DND-41 (cell line): ENCODE measurements at regions not wholly inside any gene's neighbourhood (a gene's known extent, or its start where the extent isn't known, plus 50 kb on each side); places are given as distances from the start of the nearest gene placed in this dataset.

Source experiments
- ATAC-seq: fragments of 200-7000 bp; cut with Tn5 transposase; 3 replicates; pipeline ENCODE4 v1.9.1; 2021; ENCODE audit warnings: low read depth; ENCODE audit not compliant: insufficient read depth
- DNase-seq: peaks from one replicate; pipeline ENCODE4 v3.0.0-alpha.2; 2020
- H2AFZ ChIP-seq: 2 replicates; pipeline ENCODE4 v1.6.0; 2012; ENCODE audit warnings: low read depth, low read length
- H3K27ac ChIP-seq: 2 replicates; pipeline ENCODE4 v1.5.1; 2012; ENCODE audit warnings: low read length, inconsistent platforms
- H3K27me3 ChIP-seq: fragments of 200-600 bp; sonication (generic); 2 replicates; pipeline ENCODE4 v1.6.0; 2012; ENCODE audit warnings: low read length, mild to moderate bottlenecking, inconsistent platforms; ENCODE audit not compliant: insufficient read depth, poor library complexity
- H3K36me3 ChIP-seq: 2 replicates; pipeline ENCODE4 v1.5.1; 2012; ENCODE audit warnings: low read length, inconsistent platforms; ENCODE audit not compliant: insufficient read depth
- H3K4me1 ChIP-seq: 2 replicates; pipeline ENCODE4 v1.5.1; 2012; ENCODE audit warnings: mild to moderate bottlenecking, low read length; ENCODE audit not compliant: insufficient read depth
- H3K4me2 ChIP-seq: 2 replicates; pipeline ENCODE4 v1.6.0; 2012; ENCODE audit warnings: mild to moderate bottlenecking, moderate library complexity, low read length, inconsistent platforms; ENCODE audit not compliant: insufficient read depth
- H3K4me3 ChIP-seq, 2 experiments: fragments of 200-600 bp in 1 of 2; shearing (Covaris generic) in 1 of 2; 2 replicates each; pipeline ENCODE4 v1.5.1; 2012 to 2016; ENCODE audit warnings: inconsistent platforms in 2 of 2, low read length in 2 of 2, mild to moderate bottlenecking in 2 of 2, low read depth in 1 of 2, moderate library complexity in 1 of 2
- H3K79me2 ChIP-seq: 2 replicates; pipeline ENCODE4 v1.6.0; 2012; ENCODE audit warnings: low read length, inconsistent platforms; ENCODE audit not compliant: insufficient read depth
- H3K9ac ChIP-seq: 2 replicates; pipeline ENCODE4 v1.6.0; 2012; ENCODE audit warnings: low read depth, mild to moderate bottlenecking, inconsistent platforms, low read length, moderate library complexity
- H3K9me3 ChIP-seq: 2 replicates; pipeline ENCODE4 v1.5.1; 2012; ENCODE audit warnings: low read length, moderate library complexity, mild to moderate bottlenecking, inconsistent platforms; ENCODE audit not compliant: insufficient read depth, severe bottlenecking
- H4K20me1 ChIP-seq: 2 replicates; pipeline ENCODE4 v1.6.0; 2012; ENCODE audit warnings: low read length; ENCODE audit not compliant: insufficient read depth
- EZH2 ChIP-seq: IDR thresholded peaks from 3 replicates; pipeline ENCODE4 v1.6.1; 2012; ENCODE audit warnings: borderline replicate concordance, low read depth, mild to moderate bottlenecking, moderate library complexity, low read length, inconsistent platforms; ENCODE audit not compliant: severe bottlenecking
- TF ChIP-seq, protein P1 (sequence below): IDR thresholded peaks from 2 replicates; pipeline ENCODE4 v1.5.1; 2012; ENCODE audit warnings: borderline replicate concordance, low read length, moderate library complexity, mild to moderate bottlenecking; ENCODE audit not compliant: poor library complexity, severe bottlenecking; ENCODE audit errors: extremely low read depth

DNA sequence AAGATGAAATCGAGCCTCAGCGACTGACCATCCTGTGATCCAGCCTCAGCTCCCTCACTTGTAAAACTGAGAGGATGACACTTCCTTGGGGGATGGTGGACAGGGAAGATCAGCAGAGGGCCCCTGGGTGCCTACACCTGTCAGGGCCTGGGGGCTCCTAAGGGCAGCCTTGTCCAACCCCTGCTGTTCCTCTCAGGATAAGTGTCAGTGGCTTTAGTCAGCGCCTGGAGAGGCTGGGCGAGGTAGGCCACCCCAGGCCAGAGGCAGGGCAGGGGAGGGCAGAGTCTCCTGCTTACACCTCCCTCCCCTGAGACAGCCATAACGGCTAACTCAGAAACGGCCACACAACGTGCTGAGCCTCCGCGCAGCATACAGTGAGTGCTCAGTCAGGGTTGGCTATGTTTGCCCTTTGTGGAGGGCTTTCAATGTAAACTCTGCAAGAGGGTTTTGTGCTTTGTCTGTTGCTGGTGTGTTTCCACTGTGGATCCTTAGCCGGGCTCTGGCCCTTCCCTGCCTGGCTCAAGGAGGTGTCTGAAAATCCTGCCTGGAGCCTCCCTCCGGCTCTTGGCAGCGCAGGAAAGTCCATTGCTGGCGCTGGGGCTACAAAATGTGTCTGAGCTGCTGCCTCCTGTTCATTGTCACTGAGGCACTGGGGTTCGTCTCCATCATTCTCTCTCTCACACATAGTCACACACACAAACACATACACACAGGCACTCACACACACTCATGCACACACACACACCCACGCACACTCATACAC is 588.4 kb downstream of the PTPRU start:
- Histone ChIP-seq H3K36me3 (no peaks in the 10 kb centered on the region), H3K9ac (no peak overlapping the region), H3K4me2 (no peak overlapping the region), H3K79me2 (no peaks in the 10 kb centered on the region), H3K27ac (no peak overlapping the region), H3K9me3 (no peaks in the 10 kb centered on the region), H3K4me1 (no peaks in the 10 kb centered on the region), H3K27me3 (no peaks in the 10 kb centered on the region), H3K4me3 (no peak overlapping the region), H4K20me1 (no peaks in the 10 kb centered on the region), H2AFZ (no peak overlapping the region)
- ATAC-seq (no peak), DNase-seq (no peak)
- no peak for TF ChIP-seq EZH2
- TF ChIP-seq, protein P1, sequence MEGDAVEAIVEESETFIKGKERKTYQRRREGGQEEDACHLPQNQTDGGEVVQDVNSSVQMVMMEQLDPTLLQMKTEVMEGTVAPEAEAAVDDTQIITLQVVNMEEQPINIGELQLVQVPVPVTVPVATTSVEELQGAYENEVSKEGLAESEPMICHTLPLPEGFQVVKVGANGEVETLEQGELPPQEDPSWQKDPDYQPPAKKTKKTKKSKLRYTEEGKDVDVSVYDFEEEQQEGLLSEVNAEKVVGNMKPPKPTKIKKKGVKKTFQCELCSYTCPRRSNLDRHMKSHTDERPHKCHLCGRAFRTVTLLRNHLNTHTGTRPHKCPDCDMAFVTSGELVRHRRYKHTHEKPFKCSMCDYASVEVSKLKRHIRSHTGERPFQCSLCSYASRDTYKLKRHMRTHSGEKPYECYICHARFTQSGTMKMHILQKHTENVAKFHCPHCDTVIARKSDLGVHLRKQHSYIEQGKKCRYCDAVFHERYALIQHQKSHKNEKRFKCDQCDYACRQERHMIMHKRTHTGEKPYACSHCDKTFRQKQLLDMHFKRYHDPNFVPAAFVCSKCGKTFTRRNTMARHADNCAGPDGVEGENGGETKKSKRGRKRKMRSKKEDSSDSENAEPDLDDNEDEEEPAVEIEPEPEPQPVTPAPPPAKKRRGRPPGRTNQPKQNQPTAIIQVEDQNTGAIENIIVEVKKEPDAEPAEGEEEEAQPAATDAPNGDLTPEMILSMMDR = no peak

DNA sequence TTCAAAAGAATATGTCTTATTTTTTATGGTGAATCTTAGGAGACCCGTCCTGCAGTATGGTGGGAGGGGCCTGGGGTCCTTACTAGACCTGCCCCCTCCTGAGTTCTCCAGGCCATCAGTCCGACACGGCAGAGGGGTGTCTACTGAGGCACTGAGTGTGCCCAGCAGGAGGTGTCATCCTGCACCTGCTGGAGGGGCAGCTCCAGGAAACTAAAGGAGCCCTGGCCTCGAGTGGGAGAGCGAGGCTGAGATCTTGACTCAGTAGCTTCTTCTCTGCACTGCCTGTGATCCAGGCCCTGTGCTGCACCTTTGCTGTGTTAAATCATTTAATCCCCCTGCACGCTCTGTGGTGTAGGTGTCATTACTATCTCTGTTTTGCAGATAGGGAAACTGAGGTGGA is 587.7 kb downstream of the PTPRU start:
- no peaks in the 10 kb centered on the region for H4K20me1 ChIP-seq
- no peak for ATAC-seq
- no peak overlapping the region for H3K4me3 ChIP-seq
- H3K79me2 ChIP-seq = no peaks in the 10 kb centered on the region
- no peak overlapping the region for H3K4me2 ChIP-seq
- H3K27ac ChIP-seq = no peak overlapping the region
- H3K36me3 ChIP-seq = no peaks in the 10 kb centered on the region
- no peak overlapping the region for H2AFZ ChIP-seq
- no peaks in the 10 kb centered on the region for H3K27me3 ChIP-seq
- no peak for TF ChIP-seq EZH2
- TF ChIP-seq, protein P1 = no peak
- H3K4me1 ChIP-seq = no peaks in the 10 kb centered on the region
- no peak for DNase-seq
- no peak overlapping the region for H3K9ac ChIP-seq
- no peaks in the 10 kb centered on the region for H3K9me3 ChIP-seq

DNA sequence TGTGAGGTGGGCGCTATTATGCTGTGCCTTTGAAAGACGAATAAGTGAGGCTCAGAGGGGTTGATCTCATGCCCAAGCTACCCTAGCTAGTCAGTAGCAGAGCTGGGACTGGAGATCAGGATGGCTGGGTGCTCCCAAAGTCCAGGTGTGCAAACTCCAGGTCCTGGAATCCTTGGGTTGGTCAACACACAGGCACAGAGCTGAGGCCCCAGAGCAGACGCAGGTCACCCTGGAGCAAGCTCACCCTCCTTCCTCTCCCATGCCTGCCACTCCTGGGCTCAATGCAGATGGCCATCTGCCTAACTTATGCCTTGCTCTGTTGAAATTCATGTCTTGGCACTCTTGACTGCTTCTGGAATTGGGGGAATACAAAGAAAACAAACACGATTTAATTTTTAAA is 587.2 kb downstream of the PTPRU start:
- Histone ChIP-seq H3K9ac (no peak overlapping the region), H2AFZ (no peak overlapping the region), H3K4me1 (no peaks in the 10 kb centered on the region), H3K36me3 (no peaks in the 10 kb centered on the region), H3K4me2 (no peak overlapping the region), H4K20me1 (no peaks in the 10 kb centered on the region), H3K79me2 (no peaks in the 10 kb centered on the region), H3K27me3 (no peaks in the 10 kb centered on the region), H3K9me3 (no peaks in the 10 kb centered on the region), H3K4me3 (no peak overlapping the region), H3K27ac (no peak overlapping the region)
- DNase-seq (no peak), ATAC-seq (no peak)
- no peak for TF ChIP-seq EZH2
- TF ChIP-seq, protein P1 = no peak
